NCI-H524 treated with DMSO at 0.1 percent for 48 hours (cell line): ENCODE measurements at regions not wholly inside any gene's neighbourhood (a gene's known extent, or its start where the extent isn't known, plus 50 kb on each side); places are given as distances from the start of the nearest gene placed in this dataset.

Experiments
- DNase-seq: peaks from one replicate; lab custom pipeline; 2025; lab: John Stamatoyannopoulos, UW

GRCh38 chr6:40721271-40721952 lies 134.2 kb upstream of the LRFN2 start:
- no peak for DNase-seq

DNA sequence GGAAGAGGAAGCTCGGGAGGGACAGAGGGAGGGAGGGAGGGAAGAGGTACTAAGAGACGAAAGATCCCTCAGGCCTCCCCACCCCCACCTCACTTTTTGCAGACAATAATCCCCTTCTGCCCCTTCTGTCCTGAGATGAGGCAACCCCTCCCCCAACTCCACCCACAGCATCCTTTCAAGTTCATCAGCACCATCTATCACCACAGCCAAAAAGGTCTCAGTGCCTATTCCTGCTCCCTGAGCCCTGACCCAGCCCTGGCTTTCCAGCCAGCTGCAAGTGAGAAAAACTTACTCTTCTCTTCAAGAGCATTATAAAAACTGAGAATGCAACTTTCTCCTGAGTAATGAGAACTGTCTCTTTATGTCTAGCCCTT lies 133.2 kb upstream of the LRFN2 start:
- DNase-seq = peak; percentile 43

GRCh38 chr6:40719671-40720374 lies 132.7 kb upstream of the LRFN2 start:
- no peak for DNase-seq

- DNase-seq = no peak
These were observed 131.2 kb upstream of the LRFN2 start for GRCh38 chr6:40718401-40718800.

DNA sequence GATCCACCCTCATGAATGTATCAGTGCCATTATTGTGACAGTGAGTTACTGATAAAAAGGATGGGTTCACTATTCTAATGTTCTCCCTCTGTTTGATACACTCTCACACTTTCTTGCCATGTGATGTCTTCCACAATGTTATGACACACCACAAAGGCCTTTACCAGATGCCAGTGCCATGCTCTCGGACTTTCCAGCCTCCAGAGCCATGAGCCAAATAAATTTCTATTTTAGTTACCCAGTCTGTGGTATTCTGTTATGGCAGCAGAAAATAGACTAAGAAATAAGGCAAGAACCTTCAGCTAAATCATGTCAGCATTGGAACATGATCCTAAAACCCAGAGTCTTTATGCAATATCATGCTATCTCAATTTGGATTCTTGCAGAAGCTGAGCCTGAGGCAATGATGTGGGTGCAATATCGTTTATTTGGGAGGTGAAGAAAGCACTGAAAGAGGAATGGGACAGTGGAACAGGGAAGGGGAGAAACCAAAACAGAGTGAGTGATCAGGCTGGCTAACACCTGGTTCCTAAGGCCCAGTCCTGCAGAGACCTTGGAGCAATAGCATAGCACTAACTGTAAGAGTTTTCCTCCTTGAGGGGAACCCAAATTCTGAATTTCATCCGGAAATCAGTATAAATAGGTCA lies 130.4 kb upstream of the LRFN2 start:
- DNase-seq = no peak

DNA sequence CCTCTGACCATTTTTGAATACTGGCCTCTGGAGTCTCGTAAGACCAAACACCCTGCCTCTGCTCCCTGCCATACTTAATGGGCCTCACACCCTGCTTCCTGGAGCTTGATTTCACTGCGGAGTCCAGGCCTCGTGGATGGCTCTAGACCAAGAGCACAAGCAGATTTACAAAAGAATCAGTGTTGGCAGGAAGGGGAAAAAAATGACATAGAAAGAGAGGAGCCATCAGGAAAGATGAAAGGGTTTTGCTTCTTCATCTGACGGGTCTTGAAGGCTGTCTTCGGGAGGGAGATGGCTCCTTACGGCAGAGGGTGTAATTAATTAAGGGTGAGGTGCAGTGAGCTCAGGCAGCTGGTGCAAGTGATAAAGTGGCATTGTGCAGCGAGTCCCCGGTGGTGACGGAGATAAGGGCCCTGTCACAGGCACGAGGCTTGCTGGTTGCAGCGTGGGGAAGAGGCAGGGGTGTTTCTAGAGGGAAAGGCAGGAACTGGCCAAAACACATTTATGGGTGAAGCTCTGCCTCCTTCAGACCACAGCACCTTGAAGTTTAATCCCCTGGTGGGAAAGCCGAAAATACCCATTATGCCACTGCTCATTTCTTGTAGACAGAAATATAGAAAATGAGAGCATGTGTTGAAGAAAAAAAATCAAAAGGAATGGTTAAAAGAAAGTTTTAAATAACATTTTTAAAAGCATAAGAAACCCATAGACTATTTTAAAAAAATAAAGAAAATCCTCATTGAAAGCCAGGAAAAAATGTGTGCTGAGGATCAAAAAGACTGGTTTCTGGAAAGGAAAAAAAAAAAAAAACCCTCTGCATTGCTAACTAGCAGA lies 128.6 kb upstream of the LRFN2 start:
- peak; percentile 30 for DNase-seq

GRCh38 chr6:40714576-40715564 lies 127.7 kb upstream of the LRFN2 start:
- DNase-seq = no peak

- no peak for DNase-seq
These were observed 127.0 kb upstream of the LRFN2 start for GRCh38 chr6:40714143-40714542.

- no peak for DNase-seq
These were observed 126.0 kb upstream of the LRFN2 start for GRCh38 chr6:40713002-40713719.

DNA sequence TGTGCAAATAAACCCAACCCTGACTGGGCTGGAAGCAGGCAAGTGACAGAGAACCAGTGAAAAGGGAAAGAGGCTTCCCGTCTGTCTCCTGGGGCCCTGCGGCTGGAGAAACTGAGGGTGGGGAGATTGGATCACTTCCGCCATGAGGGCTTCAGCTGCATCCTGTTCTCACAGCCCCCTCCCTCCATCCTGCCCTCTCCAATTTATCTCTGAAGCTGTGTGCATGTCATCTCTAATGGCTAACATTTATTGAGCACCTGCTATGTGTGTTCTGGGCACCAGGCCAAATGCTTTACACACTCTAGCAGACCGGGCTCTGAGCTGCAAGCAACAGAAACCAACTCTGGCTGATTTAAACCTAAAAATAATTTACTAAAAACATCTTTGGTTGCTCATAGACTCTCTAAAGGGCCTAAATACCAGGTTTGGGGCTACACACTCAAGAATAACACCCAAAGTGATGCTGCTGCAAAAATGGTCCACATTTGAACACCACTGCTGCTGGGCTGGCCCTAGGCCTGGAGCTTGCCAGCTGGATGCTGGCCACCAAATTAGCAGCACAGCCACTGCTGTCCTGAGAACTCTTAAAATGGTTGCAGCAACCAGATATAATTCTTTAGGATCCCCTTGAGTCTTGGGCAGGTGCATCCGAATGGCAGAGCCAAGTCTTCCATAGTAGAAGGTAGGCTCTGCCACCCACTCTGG lies 123.6 kb upstream of the LRFN2 start:
- no peak for DNase-seq

GRCh38 chr6:40708049-40708448 lies 120.9 kb upstream of the LRFN2 start:
- no peak for DNase-seq

GRCh38 chr6:40706178-40706577 lies 119.0 kb upstream of the LRFN2 start:
- DNase-seq = no peak

DNA sequence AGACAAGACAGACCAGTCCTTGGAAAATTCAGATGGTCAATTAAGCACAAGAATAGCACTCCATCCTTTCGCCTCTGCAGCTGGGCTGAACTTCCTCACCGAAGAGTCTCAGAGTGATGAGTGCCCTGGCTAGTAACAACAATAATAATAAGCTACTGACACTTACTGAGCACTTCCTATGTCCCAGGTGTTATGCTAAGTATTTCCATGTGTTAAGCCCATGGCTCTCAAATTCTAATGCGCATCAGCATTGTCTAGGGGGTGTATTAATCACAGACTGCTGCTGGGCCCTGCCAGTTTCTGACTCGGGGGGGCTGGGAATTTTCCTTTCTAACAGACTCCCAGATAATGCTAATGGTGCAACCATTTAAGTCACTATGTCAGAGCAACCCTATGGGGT lies 118.2 kb upstream of the LRFN2 start:
- DNase-seq = no peak

DNA sequence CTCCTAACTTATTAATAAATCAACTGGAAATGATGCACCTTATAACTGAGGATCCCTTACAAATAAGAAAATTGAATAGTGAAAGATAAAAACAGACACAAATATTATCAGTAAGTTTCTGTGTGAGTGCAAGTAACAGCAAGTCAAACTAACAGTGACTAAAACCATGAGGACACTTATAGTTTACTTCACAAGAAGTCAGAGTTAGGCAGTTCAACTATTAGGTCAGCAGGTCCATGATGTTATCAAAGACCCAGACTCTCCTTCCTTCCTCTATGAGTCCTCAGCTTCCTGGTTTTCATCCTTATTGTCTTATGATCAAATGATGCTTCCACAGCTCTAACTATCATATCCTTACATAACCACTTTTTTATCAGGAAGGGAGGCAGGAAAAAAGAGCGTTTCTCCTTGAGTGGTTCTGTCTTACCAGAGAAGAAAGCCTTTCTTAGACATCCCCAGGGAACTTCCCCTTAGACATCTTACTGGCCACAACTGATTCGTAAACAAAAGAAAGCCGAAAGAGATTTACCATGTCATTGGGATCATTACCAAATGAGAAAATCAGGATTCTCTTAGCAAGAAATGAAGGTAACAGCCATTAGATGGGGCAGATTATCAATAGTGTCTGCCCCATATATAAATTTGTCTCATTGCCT lies 114.3 kb upstream of the LRFN2 start:
- no peak for DNase-seq

DNA sequence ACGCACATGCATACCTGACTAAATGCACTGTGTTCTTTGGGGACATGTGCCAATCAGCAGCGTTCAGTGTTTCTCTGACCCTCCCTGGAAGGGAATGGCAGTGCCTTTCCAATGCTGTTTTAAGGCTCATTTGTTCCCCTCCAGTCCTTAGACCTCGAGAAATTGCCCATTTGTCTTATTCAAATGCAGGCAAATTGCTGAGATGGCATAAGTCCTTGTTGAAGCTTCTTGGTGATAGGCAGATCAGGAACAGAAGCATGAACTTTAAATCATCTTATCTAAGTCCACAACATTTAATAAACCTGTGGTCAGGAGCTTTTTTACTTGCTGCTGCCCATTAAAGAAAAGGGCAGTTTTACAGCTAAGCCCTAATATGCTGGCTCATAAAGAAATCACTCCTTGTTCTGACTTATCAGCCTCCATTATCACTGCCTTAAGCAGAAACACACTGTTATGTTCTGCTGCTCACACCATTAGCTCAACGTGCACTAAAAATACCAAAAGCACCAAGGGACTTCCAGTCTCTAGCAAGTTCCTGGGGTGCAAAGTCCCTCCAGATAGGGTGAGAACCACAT lies 112.9 kb upstream of the LRFN2 start:
- no peak for DNase-seq

DNA sequence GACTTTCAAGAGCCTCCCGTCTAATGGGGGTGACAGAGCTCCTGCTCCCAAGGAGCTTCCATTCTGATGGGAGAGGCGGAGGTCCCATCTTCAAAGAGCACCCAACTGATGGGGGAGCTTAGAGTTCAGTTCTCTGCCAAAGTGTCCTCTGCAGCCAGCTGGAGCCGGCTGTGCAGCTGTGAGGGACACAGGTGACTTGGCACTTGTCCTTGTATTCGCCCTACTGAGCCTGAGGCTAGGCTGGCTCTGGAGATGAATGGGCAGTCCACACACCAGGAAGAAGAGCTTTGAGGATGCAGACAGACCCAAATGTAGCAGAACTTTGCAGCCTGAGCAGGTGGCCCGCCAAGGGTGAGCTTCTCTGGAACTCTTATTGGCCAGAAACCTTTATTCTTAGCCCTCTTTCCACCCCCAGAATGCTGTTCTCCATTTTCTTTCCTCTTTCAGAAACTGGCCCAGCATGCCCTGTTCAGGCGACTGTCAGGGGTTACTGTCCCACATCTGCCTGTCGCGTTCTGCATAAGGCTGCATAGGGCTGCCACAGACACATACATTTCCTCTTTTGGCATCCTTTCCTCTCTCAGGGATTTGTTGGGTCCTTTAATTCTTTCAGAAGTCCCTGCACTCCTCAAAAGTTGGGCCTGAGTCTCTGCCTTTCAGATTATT lies 108.7 kb upstream of the LRFN2 start:
- DNase-seq = no peak

GRCh38 chr6:40695114-40695513 lies 108.0 kb upstream of the LRFN2 start:
- DNase-seq = peak; percentile 23

DNA sequence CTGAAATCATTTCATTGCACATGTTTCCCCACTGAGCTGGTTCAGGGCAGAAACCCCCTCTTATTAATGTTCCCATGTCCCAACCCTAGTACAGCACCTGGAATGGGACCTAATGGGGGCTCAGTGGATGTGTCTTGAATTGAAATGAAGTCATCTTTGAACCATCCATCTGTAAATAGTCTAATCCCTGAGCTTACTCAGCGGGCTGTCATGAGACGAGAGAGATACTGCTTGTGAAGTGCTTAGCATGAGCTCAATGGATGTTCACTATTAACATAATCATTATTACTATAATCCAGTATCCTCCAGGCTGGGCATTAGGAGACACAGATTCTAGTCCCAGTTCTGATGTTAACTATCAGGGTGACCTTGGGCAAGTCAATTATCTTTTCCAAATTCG lies 106.6 kb upstream of the LRFN2 start:
- DNase-seq = peak; percentile 82

DNA sequence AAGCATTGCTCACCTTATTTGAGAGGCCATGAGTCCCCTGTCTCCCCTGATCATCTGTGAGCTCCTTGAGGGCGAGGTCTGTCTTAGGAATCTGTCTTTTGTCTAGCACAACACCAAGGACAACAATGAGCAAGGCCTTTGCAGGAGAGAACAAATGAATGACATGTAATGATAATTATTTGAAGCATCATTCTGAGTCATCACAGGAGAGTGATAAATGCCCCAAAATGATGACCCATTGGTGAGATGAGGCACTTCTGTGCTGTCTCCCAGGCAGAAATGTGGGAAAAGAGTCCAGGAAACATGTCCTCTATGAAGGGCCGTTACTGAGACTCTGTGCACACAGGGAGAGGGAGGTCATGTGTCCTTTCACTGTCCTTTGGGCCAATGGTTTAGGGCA lies 105.2 kb upstream of the LRFN2 start:
- DNase-seq = no peak
